ENCODE measurements at regions not wholly inside any gene's neighbourhood (a gene's known extent, or its start where the extent isn't known, plus 50 kb on each side); places are given as distances from the start of the nearest gene placed in this dataset.
"Not testable (repeated sequence)": the region's sequence is repeated elsewhere in the genome, so short reads cannot be mapped to it uniquely, and the experiment has no call there.

GRCh38 chr1:157460381-157460780 lies 91.9 kb downstream of the FCRL5 start:
- TF ChIP-seq, protein P1, sequence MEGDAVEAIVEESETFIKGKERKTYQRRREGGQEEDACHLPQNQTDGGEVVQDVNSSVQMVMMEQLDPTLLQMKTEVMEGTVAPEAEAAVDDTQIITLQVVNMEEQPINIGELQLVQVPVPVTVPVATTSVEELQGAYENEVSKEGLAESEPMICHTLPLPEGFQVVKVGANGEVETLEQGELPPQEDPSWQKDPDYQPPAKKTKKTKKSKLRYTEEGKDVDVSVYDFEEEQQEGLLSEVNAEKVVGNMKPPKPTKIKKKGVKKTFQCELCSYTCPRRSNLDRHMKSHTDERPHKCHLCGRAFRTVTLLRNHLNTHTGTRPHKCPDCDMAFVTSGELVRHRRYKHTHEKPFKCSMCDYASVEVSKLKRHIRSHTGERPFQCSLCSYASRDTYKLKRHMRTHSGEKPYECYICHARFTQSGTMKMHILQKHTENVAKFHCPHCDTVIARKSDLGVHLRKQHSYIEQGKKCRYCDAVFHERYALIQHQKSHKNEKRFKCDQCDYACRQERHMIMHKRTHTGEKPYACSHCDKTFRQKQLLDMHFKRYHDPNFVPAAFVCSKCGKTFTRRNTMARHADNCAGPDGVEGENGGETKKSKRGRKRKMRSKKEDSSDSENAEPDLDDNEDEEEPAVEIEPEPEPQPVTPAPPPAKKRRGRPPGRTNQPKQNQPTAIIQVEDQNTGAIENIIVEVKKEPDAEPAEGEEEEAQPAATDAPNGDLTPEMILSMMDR (IDR thresholded peaks at IDR 0.05; ENCODE audit: low read depth, low read length, missing control alignments) = no peak

DNA sequence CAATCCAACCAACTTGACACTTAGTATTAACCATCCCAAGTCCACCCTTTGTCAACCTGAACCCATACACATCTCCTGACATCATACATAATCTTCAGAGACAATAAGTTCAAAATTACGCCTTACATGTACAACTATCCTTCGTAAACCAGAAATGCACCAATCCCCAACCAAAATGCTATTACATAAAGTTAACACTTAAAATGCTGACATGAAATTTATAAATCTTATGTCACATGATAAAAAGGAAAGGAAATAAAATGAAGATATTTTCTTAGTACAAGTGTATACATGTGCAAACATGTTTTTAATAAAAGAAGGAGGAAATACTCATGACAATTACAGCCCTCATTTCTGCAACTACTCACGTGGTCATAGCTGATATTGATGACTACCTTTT lies 95.0 kb downstream of the FCRL5 start:
- TF ChIP-seq, protein P1 (IDR thresholded peaks at IDR 0.05; ENCODE audit: low read depth, low read length, missing control alignments) = no peak
- DNase-seq (ENCODE audit: extremely low read depth, low read depth) = no peak
- H3K4me3 ChIP-seq (replicated peaks; ENCODE audit: low read depth, low read length) = no peak overlapping the region

More at GRCh38 chr1:157460381-157460780, 91.9 kb downstream of the FCRL5 start:
- no peak overlapping the region for H3K4me3 ChIP-seq (replicated peaks; ENCODE audit: low read depth, low read length)
- DNase-seq (ENCODE audit: extremely low read depth, low read depth) = no peak

- no peak overlapping the region for H3K4me3 ChIP-seq (replicated peaks; ENCODE audit: low read depth, low read length)
- TF ChIP-seq, protein P1 (IDR thresholded peaks at IDR 0.05; ENCODE audit: low read depth, low read length, missing control alignments) = no peak
- no peak for DNase-seq (ENCODE audit: extremely low read depth, low read depth)
Measured at GRCh38 chr1:157455318-157455717, 97.0 kb downstream of the FCRL5 start.

DNA sequence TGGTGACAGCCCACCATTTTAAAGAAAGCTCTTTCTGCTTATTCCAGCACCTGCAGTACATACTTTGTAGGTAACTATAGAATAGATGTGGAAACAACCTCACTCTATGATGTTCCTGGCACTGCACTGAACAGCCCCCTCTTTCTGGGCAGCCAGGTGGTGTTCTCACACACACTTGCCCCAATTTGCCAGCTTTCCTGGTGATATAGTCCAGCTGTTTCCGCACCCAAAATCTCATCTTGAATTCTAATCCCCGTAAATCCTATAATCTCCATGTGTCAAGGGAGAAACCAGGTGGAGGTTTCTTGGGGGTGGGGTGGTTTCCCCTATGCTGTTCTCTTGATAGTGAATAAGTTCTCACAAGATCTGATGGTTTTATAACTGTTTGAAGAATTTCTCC lies 102.2 kb downstream of the FCRL5 start:
- TF ChIP-seq, protein P1 (IDR thresholded peaks at IDR 0.05; ENCODE audit: low read depth, low read length, missing control alignments) = no peak
- no peak overlapping the region for H3K4me3 ChIP-seq (replicated peaks; ENCODE audit: low read depth, low read length)
- DNase-seq (ENCODE audit: extremely low read depth, low read depth) = no peak

GRCh38 chr1:157448636-157449035 lies 103.7 kb downstream of the FCRL5 start:
- DNase-seq (ENCODE audit: extremely low read depth, low read depth) = no peak
- H3K4me3 ChIP-seq (replicated peaks; ENCODE audit: low read depth, low read length) = no peak overlapping the region
- TF ChIP-seq, protein P1 (IDR thresholded peaks at IDR 0.05; ENCODE audit: low read depth, low read length, missing control alignments) = no peak

GRCh38 chr1:157446356-157446755 lies 106.0 kb downstream of the FCRL5 start:
- H3K4me3 ChIP-seq (replicated peaks; ENCODE audit: low read depth, low read length); DNase-seq (ENCODE audit: extremely low read depth, low read depth): not testable (repeated sequence)

GRCh38 chr1:157445616-157446140 lies 106.6 kb downstream of the FCRL5 start:
- not testable (repeated sequence) for H3K4me3 ChIP-seq (replicated peaks; ENCODE audit: low read depth, low read length); DNase-seq (ENCODE audit: extremely low read depth, low read depth)

DNA sequence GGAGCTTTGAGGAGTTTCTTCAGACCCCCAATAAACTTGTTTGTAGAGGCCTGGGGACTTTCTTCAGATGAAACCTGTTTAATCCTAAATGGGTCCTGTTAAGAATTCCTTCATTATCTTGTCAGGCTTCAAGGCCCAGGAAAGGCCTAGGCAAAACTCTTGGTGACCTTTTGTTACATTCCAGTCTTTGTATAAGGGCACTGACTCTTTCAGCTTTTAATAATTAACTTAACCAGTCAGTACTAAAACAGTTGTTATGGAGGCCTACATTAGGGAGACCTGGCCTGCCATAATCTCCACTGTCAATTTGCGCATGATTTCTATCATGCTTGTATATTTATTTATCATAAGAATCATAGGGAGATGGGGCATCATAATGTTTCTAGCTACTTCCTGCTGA lies 110.2 kb downstream of the FCRL5 start:
- TF ChIP-seq, protein P1 (IDR thresholded peaks at IDR 0.05; ENCODE audit: low read depth, low read length, missing control alignments) = no peak
- no peak for DNase-seq (ENCODE audit: extremely low read depth, low read depth)
- no peak overlapping the region for H3K4me3 ChIP-seq (replicated peaks; ENCODE audit: low read depth, low read length)
